HEK293T (cell line): ENCODE measurements at regions not wholly inside any gene's neighbourhood (a gene's known extent, or its start where the extent isn't known, plus 50 kb on each side); places are given as distances from the start of the nearest gene placed in this dataset.

ENCODE experiments used
- ARNT ChIP-seq: fragments of 450-650 bp; IDR thresholded peaks from 2 replicates; pipeline ENCODE4 v1.6.1; 2017; ENCODE audit warnings: mild to moderate bottlenecking
- FOXA1 ChIP-seq: fragments of 450-650 bp; IDR thresholded peaks from 2 replicates; pipeline ENCODE4 v1.6.1; 2016; ENCODE audit warnings: mild to moderate bottlenecking
- FOXM1 ChIP-seq: fragments of 450-650 bp; IDR thresholded peaks from 2 replicates; pipeline ENCODE4 v1.6.1; 2017; ENCODE audit warnings: mild to moderate bottlenecking, borderline replicate concordance
- LEF1 ChIP-seq: fragments of 450-650 bp; IDR thresholded peaks from 2 replicates; pipeline ENCODE4 v1.6.1; 2017; ENCODE audit warnings: mild to moderate bottlenecking, borderline replicate concordance
- NFRKB ChIP-seq: fragments of 450-650 bp; IDR thresholded peaks from 2 replicates; pipeline ENCODE4 v1.6.1; 2016; ENCODE audit warnings: mild to moderate bottlenecking, moderate library complexity
- SP1 ChIP-seq: fragments of 450-650 bp; IDR thresholded peaks from 2 replicates; pipeline ENCODE4 v1.6.1; 2017
- SUZ12 ChIP-seq: fragments of 450-650 bp; IDR thresholded peaks from 2 replicates; pipeline ENCODE4 v1.6.1; 2016; ENCODE audit warnings: mild to moderate bottlenecking
- TARDBP ChIP-seq: fragments of 450-650 bp; IDR thresholded peaks from 2 replicates; pipeline ENCODE4 v1.6.1; 2016
- ZNF384 ChIP-seq: fragments of 450-650 bp; IDR thresholded peaks from 2 replicates; pipeline ENCODE4 v1.6.1; 2016
- TF ChIP-seq, protein P1 (sequence below): fragments of 450-650 bp; IDR thresholded peaks from 2 replicates; pipeline ENCODE4 v1.6.1; 2016

DNA sequence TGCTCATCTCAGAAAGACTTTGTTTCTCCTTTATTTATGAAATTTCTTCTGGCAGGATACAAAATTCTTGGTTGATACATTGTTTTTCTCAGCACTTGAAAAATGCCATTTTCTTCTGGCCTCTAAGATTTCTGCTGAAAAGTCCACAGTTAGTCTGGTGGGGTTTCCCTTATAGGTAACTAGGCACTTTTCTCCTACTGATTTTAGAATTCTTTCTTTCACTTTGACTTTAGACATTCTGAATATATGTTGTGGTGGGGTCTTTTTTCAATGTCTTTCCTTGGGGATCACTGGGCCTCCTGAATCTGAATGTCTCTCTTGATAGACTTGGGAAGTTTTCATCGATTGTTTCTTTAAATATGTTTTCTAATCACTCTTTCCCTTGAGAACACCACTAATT is 79.6 kb downstream of the CETN3 start:
- no peak for TF ChIP-seq FOXA1
- no peak for TF ChIP-seq LEF1
- no peak for TF ChIP-seq NFRKB
- TF ChIP-seq SUZ12, result no peak
- no peak for TF ChIP-seq TARDBP
- TF ChIP-seq, protein P1, sequence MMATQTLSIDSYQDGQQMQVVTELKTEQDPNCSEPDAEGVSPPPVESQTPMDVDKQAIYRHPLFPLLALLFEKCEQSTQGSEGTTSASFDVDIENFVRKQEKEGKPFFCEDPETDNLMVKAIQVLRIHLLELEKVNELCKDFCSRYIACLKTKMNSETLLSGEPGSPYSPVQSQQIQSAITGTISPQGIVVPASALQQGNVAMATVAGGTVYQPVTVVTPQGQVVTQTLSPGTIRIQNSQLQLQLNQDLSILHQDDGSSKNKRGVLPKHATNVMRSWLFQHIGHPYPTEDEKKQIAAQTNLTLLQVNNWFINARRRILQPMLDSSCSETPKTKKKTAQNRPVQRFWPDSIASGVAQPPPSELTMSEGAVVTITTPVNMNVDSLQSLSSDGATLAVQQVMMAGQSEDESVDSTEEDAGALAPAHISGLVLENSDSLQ, result no peak
- no peak for TF ChIP-seq ZNF384
- no peak for TF ChIP-seq ARNT
- no peak for TF ChIP-seq FOXM1
- no peak for TF ChIP-seq SP1
